ENCODE measurements at regions not wholly inside any gene's neighbourhood (a gene's known extent, or its start where the extent isn't known, plus 50 kb on each side); places are given as distances from the start of the nearest gene placed in this dataset.

GRCh38 chr18:27673861-27674260 lies 488.8 kb upstream of the CHST9 start:
- Mint-ChIP-seq H3K27ac (ENCODE audit: unreplicated experiment) (no peak overlapping the region), H3K36me3 (ENCODE audit: unreplicated experiment) (peaks cover 5% of the 10 kb centered on the region), H3K4me1 (ENCODE audit: low read depth, unreplicated experiment) (peaks cover 14% of the 10 kb centered on the region), H3K4me3 (ENCODE audit: unreplicated experiment) (no peak overlapping the region), H3K9me3 (ENCODE audit: unreplicated experiment) (no peaks in the 10 kb centered on the region), H3K27me3 (ENCODE audit: unreplicated experiment) (no peaks in the 10 kb centered on the region)
- no peak for DNase-seq
- TF ChIP-seq CTCF (IDR thresholded peaks at IDR 0.05; ENCODE audit: partially characterized antibody, unreplicated experiment) = no peak

- Mint-ChIP-seq H3K4me1 (ENCODE audit: low read depth, unreplicated experiment) (peaks cover 3% of the 10 kb centered on the region), H3K27me3 (ENCODE audit: unreplicated experiment) (no peaks in the 10 kb centered on the region), H3K27ac (ENCODE audit: unreplicated experiment) (no peak overlapping the region), H3K4me3 (ENCODE audit: unreplicated experiment) (no peak overlapping the region), H3K36me3 (ENCODE audit: unreplicated experiment) (no peaks in the 10 kb centered on the region), H3K9me3 (ENCODE audit: unreplicated experiment) (no peaks in the 10 kb centered on the region)
- TF ChIP-seq CTCF (IDR thresholded peaks at IDR 0.05; ENCODE audit: partially characterized antibody, unreplicated experiment) = no peak
- no peak for DNase-seq
Measured at GRCh38 chr18:27668158-27668557, 483.1 kb upstream of the CHST9 start.

GRCh38 chr18:27667064-27667463 lies 482.0 kb upstream of the CHST9 start:
- no peaks in the 10 kb centered on the region for H3K27me3 Mint-ChIP-seq (ENCODE audit: unreplicated experiment)
- H3K4me3 Mint-ChIP-seq (ENCODE audit: unreplicated experiment) = no peak overlapping the region
- H3K36me3 Mint-ChIP-seq (ENCODE audit: unreplicated experiment) = no peaks in the 10 kb centered on the region
- no peaks in the 10 kb centered on the region for H3K9me3 Mint-ChIP-seq (ENCODE audit: unreplicated experiment)
- TF ChIP-seq CTCF (IDR thresholded peaks at IDR 0.05; ENCODE audit: partially characterized antibody, unreplicated experiment) = no peak
- H3K4me1 Mint-ChIP-seq (ENCODE audit: low read depth, unreplicated experiment) = peaks cover 3% of the 10 kb centered on the region
- no peak overlapping the region for H3K27ac Mint-ChIP-seq (ENCODE audit: unreplicated experiment)
- DNase-seq = no peak

- no peaks in the 10 kb centered on the region for H3K9me3 Mint-ChIP-seq (ENCODE audit: unreplicated experiment)
- H3K4me1 Mint-ChIP-seq (ENCODE audit: low read depth, unreplicated experiment) = peaks cover 3% of the 10 kb centered on the region
- no peak for TF ChIP-seq CTCF (IDR thresholded peaks at IDR 0.05; ENCODE audit: partially characterized antibody, unreplicated experiment)
- no peaks in the 10 kb centered on the region for H3K36me3 Mint-ChIP-seq (ENCODE audit: unreplicated experiment)
- no peak overlapping the region for H3K27ac Mint-ChIP-seq (ENCODE audit: unreplicated experiment)
- no peak overlapping the region for H3K4me3 Mint-ChIP-seq (ENCODE audit: unreplicated experiment)
- DNase-seq = no peak
- no peaks in the 10 kb centered on the region for H3K27me3 Mint-ChIP-seq (ENCODE audit: unreplicated experiment)
Measured at GRCh38 chr18:27666016-27666415, 480.9 kb upstream of the CHST9 start.

GRCh38 chr18:27665264-27665799 lies 480.2 kb upstream of the CHST9 start:
- no peaks in the 10 kb centered on the region for H3K36me3 Mint-ChIP-seq (ENCODE audit: unreplicated experiment)

More at GRCh38 chr18:27665264-27665799, 480.2 kb upstream of the CHST9 start:
- H3K4me1 Mint-ChIP-seq (ENCODE audit: low read depth, unreplicated experiment) = peaks cover 3% of the 10 kb centered on the region
- no peak overlapping the region for H3K4me3 Mint-ChIP-seq (ENCODE audit: unreplicated experiment)
- H3K9me3 Mint-ChIP-seq (ENCODE audit: unreplicated experiment) = no peaks in the 10 kb centered on the region
- H3K27me3 Mint-ChIP-seq (ENCODE audit: unreplicated experiment) = no peaks in the 10 kb centered on the region
- no peak overlapping the region for H3K27ac Mint-ChIP-seq (ENCODE audit: unreplicated experiment)
- no peak for TF ChIP-seq CTCF (IDR thresholded peaks at IDR 0.05; ENCODE audit: partially characterized antibody, unreplicated experiment)
- DNase-seq = no peak

Data from glutamatergic neuron (in vitro differentiated cells).